NCI-H345 (cell line): ENCODE measurements at regions not wholly inside any gene's neighbourhood (a gene's known extent, or its start where the extent isn't known, plus 50 kb on each side); places are given as distances from the start of the nearest gene placed in this dataset.
"Not testable (repeated sequence)": the region's sequence is repeated elsewhere in the genome, so short reads cannot be mapped to it uniquely, and the experiment has no call there.

Source experiments
- DNase-seq: peaks from one replicate; lab custom pipeline; 2025; lab: John Stamatoyannopoulos, UW

GRCh38 chr15:77896147-77897112 lies 181.1 kb downstream of the TBC1D2B start:
- DNase-seq: not testable (repeated sequence)

- DNase-seq: no peak
Observed at GRCh38 chr15:77895742-77896141, 181.8 kb downstream of the TBC1D2B start.

GRCh38 chr15:77895145-77895544 lies 182.4 kb downstream of the TBC1D2B start:
- not testable (repeated sequence) for DNase-seq

- not testable (repeated sequence) for DNase-seq
Observed at GRCh38 chr15:77893671-77894640, 183.6 kb downstream of the TBC1D2B start.

GRCh38 chr15:77893246-77893645 lies 184.3 kb downstream of the TBC1D2B start:
- not testable (repeated sequence) for DNase-seq

GRCh38 chr15:77892335-77892734 lies 185.2 kb downstream of the TBC1D2B start:
- DNase-seq: no peak

GRCh38 chr15:77891862-77892261 lies 185.6 kb downstream of the TBC1D2B start:
- not testable (repeated sequence) for DNase-seq

GRCh38 chr15:77890911-77891801 lies 186.4 kb downstream of the TBC1D2B start:
- not testable (repeated sequence) for DNase-seq

GRCh38 chr15:77889828-77890725 lies 187.4 kb downstream of the TBC1D2B start:
- DNase-seq: not testable (repeated sequence)

GRCh38 chr15:77889009-77889806 lies 188.3 kb downstream of the TBC1D2B start:
- no peak for DNase-seq

- not testable (repeated sequence) for DNase-seq
Observed at GRCh38 chr15:77887563-77888429, 189.7 kb downstream of the TBC1D2B start.

GRCh38 chr15:77886805-77887448 lies 190.6 kb downstream of the TBC1D2B start:
- no peak for DNase-seq

- DNase-seq: not testable (repeated sequence)
Observed at GRCh38 chr15:77885877-77886500, 191.5 kb downstream of the TBC1D2B start.

- DNase-seq: not testable (repeated sequence)
Observed at GRCh38 chr15:77883012-77883411, 194.5 kb downstream of the TBC1D2B start.

GRCh38 chr15:77881950-77882349 lies 195.6 kb downstream of the TBC1D2B start:
- DNase-seq: no peak

GRCh38 chr15:77881535-77881934 lies 196.0 kb downstream of the TBC1D2B start:
- not testable (repeated sequence) for DNase-seq

GRCh38 chr15:77879466-77879865 lies 198.0 kb downstream of the TBC1D2B start:
- DNase-seq: not testable (repeated sequence)
